IMR-90 (cell line): ENCODE measurements at regions not wholly inside any gene's neighbourhood (a gene's known extent, or its start where the extent isn't known, plus 50 kb on each side); places are given as distances from the start of the nearest gene placed in this dataset.

Source experiments
- ATAC-seq: fragments of 200-7000 bp; cut with Tn5 transposase; 2 replicates; pipeline ENCODE4 v1.9.1; 2020; ENCODE audit warnings: low read depth, mild to moderate bottlenecking, moderate library complexity
- BruUV-seq: library from RNA; stranded (reverse); fragments of 400-500 nt; replicated peaks from 2 replicates; lab custom pipeline; 2021; lab: Mats Ljungman, UMichigan
- CTCF ChIA-PET: fragments of 300-600 bp; formaldehyde crosslinking; extraction: SDS; loops from one replicate; lab custom pipeline; 2021; ENCODE audit warnings: antibody characterized with exemption; lab: Yijun Ruan, JAX
- POLR2A ChIA-PET: fragments of 300-600 bp; sonication (Branson Sonifier 250); formaldehyde crosslinking; loops from one replicate; lab custom pipeline; 2022; ENCODE audit warnings: antibody characterized with exemption; ENCODE audit not compliant: unreplicated experiment; lab: Charles Lee
- DNase-seq: peaks from one replicate; pipeline ENCODE4 v3.0.0; 2013
- H2AFZ ChIP-seq: replicated peaks from 2 replicates; pipeline ENCODE3; 2013; ENCODE audit warnings: low read length, mild to moderate bottlenecking; ENCODE audit not compliant: poor library complexity
- H2AK5ac ChIP-seq: 2 replicates; pipeline ENCODE4 v1.6.1; 2013; ENCODE audit warnings: low read depth, low read length, inconsistent platforms
- H2AK9ac ChIP-seq: replicated peaks from 2 replicates; pipeline ENCODE3; 2013; ENCODE audit warnings: mild to moderate bottlenecking, low read depth, low read length, moderate library complexity; ENCODE audit not compliant: poor library complexity
- H2BK120ac ChIP-seq: 2 replicates; pipeline ENCODE4 v1.6.1; 2013; ENCODE audit warnings: low read depth, low read length, inconsistent platforms
- H2BK15ac ChIP-seq: 3 replicates; pipeline ENCODE4 v1.6.1; 2013; ENCODE audit warnings: low read depth, low read length, inconsistent platforms
- H2BK20ac ChIP-seq: 2 replicates; pipeline ENCODE4 v1.6.1; 2013; ENCODE audit warnings: low read depth, mild to moderate bottlenecking, inconsistent platforms, low read length, moderate library complexity
- H2BK5ac ChIP-seq: 2 replicates; pipeline ENCODE4 v1.6.1; 2013; ENCODE audit warnings: mild to moderate bottlenecking, low read depth, low read length, inconsistent platforms; ENCODE audit not compliant: poor library complexity, severe bottlenecking
- H3K14ac ChIP-seq: replicated peaks from 2 replicates; pipeline ENCODE4 v1.6.1; 2013; ENCODE audit warnings: low read depth, low read length, inconsistent platforms
- H3K18ac ChIP-seq: 2 replicates; pipeline ENCODE4 v1.6.1; 2013; ENCODE audit warnings: low read depth, low read length, control low read depth
- H3K23ac ChIP-seq: 2 replicates; pipeline ENCODE4 v1.6.1; 2013; ENCODE audit warnings: low read depth, low read length, inconsistent platforms
- H3K27ac ChIP-seq: 2 replicates; pipeline ENCODE4 v1.5.1; 2013; ENCODE audit warnings: mild to moderate bottlenecking, control low read depth, low read length; ENCODE audit not compliant: insufficient read depth
- H3K27me3 ChIP-seq: 2 replicates; pipeline ENCODE4 v1.6.1; 2013; ENCODE audit warnings: low read length; ENCODE audit not compliant: control insufficient read depth, insufficient read depth
- H3K36me3 ChIP-seq: 2 replicates; pipeline ENCODE4 v1.6.1; 2013; ENCODE audit warnings: low read length, mixed read lengths; ENCODE audit not compliant: control insufficient read depth, insufficient read depth
- H3K4ac ChIP-seq: 2 replicates; pipeline ENCODE4 v1.6.1; 2013; ENCODE audit warnings: low read depth, low read length, inconsistent platforms
- H3K4me1 ChIP-seq: 2 replicates; pipeline ENCODE4 v1.6.1; 2013; ENCODE audit warnings: low read length, mixed read lengths; ENCODE audit not compliant: control insufficient read depth, insufficient read depth
- H3K4me2 ChIP-seq: 2 replicates; pipeline ENCODE4 v1.6.1; 2013; ENCODE audit warnings: low read depth, mild to moderate bottlenecking, control low read depth, low read length, moderate library complexity
- H3K4me3 ChIP-seq: 2 replicates; pipeline ENCODE4 v1.5.1; 2013; ENCODE audit warnings: low read depth, mild to moderate bottlenecking, control low read depth, low read length, moderate library complexity; ENCODE audit not compliant: insufficient read depth
- H3K56ac ChIP-seq: 2 replicates; pipeline ENCODE4 v1.6.1; 2013; ENCODE audit warnings: low read length, inconsistent platforms; ENCODE audit not compliant: insufficient read depth; ENCODE audit errors: extremely low read depth
- H3K79me1 ChIP-seq, 2 experiments: 2 replicates each; pipeline ENCODE4 v1.6.1; 2013; ENCODE audit warnings: low read length in 2 of 2, inconsistent platforms in 1 of 2, low read depth in 1 of 2
- H3K9ac ChIP-seq: 2 replicates; pipeline ENCODE4 v1.6.1; 2013; ENCODE audit warnings: low read depth, low read length, control low read depth
- H3K9me1 ChIP-seq: 2 replicates; pipeline ENCODE4 v1.6.1; 2013; ENCODE audit warnings: low read length, inconsistent platforms; ENCODE audit not compliant: insufficient read depth
- H3K9me3 ChIP-seq: 2 replicates; pipeline ENCODE4 v1.6.1; 2013; ENCODE audit warnings: low read length; ENCODE audit not compliant: control insufficient read depth, insufficient read depth
- H4K20me1 ChIP-seq: 2 replicates; pipeline ENCODE4 v1.6.1; 2013; ENCODE audit warnings: low read length, inconsistent platforms; ENCODE audit not compliant: insufficient read depth
- H4K5ac ChIP-seq: 2 replicates; pipeline ENCODE4 v1.6.1; 2013; ENCODE audit warnings: mild to moderate bottlenecking, low read depth, low read length, control low read depth
- H4K8ac ChIP-seq, 2 experiments: 2 replicates each; pipeline ENCODE4 v1.6.1; 2013; ENCODE audit warnings: low read depth in 2 of 2, low read length in 2 of 2, control low read depth in 1 of 2, inconsistent platforms in 1 of 2
- H4K91ac ChIP-seq: 2 replicates; pipeline ENCODE4 v1.6.1; 2013; ENCODE audit warnings: low read depth, low read length, inconsistent platforms; ENCODE audit not compliant: insufficient read depth
- ELK1 ChIP-seq: fragments of 150-350 bp; IDR thresholded peaks from 2 replicates; pipeline ENCODE4 v1.6.1; 2016; ENCODE audit warnings: low read depth, mild to moderate bottlenecking, low read length, moderate library complexity, borderline replicate concordance
- MAFK ChIP-seq: IDR thresholded peaks from 2 replicates; pipeline ENCODE4 v1.6.1; 2012; ENCODE audit warnings: low read depth, low read length, improper control_type of control experiment
- MXI1 ChIP-seq: IDR thresholded peaks from 2 replicates; pipeline ENCODE4 v1.6.1; 2012; ENCODE audit warnings: low read depth, mild to moderate bottlenecking, low read length, moderate library complexity, borderline replicate concordance
- RAD21 ChIP-seq: IDR thresholded peaks from 2 replicates; pipeline ENCODE4 v1.6.1; 2012; ENCODE audit warnings: low read length, improper control_type of control experiment
- WGBS, 2 experiments: methylation state at CpG; one replicate each; pipeline versions ENCODE4 v1.1.5 to v1.1.7; 2013; ENCODE audit warnings: missing lambda C conversion rate in 2 of 2; ENCODE audit not compliant: insufficient read length in 1 of 2; ENCODE audit errors: extremely low coverage in 2 of 2; 5-methylcytosine and 5-hydroxymethylcytosine counted together
- dilution Hi-C: fragments of 300-500 bp; cut with HindIII; formaldehyde crosslinking; loops from one replicate; pipeline ENCODE4 v1.14.3; 2018; ENCODE audit warnings: low sequenced_read_pairs; ENCODE audit not compliant: unreplicated experiment
- in situ Hi-C: fragments of 300-500 bp; cut with MboI; formaldehyde crosslinking; loops from 3 replicates; pipeline ENCODE4 v1.14.3; 2019; ENCODE audit warnings: low sequenced_read_pairs, inconsistent platforms, mixed read lengths
- intact Hi-C: fragments of 100-400 bp; cut with micrococcal nuclease; formaldehyde crosslinking; loops from 2 replicates; pipeline ENCODE4 v1.10.0; 2022

DNA sequence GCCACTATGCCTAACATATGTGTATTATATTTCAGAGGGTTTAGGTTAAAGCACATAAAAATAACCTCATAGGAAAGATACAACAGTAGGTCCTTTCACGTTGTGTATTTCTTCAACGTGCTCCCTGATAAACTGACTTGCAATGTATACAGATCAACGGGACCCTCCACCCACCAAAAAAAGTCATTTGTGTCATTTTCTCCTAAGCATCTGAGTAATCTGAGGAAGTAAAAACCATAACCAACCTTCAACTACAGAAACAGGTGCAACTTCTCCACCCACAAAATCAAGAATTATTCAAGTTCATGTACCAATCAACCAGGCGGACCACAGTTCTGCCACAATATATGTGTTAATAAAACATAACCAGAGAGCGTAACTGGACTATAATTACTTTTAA is 54.9 kb upstream of the NHSL1 start:
- ATAC-seq (no peak), DNase-seq (no peak)
- Histone ChIP-seq H2BK15ac (no peak overlapping the region), H3K4me2 (no peak overlapping the region), H2BK5ac (no peak overlapping the region), H3K36me3 (no peaks in the 10 kb centered on the region), H3K9me3 (no peaks in the 10 kb centered on the region), H3K18ac (no peak overlapping the region), H2AK5ac (no peak overlapping the region), H2AFZ (no peak overlapping the region), H3K56ac (no peak overlapping the region), H2BK20ac (no peak overlapping the region), H3K4ac (no peak overlapping the region), H3K9me1 (peaks cover 8% of the 10 kb centered on the region), H3K14ac (no peak overlapping the region; the same call in 1 of the 2 replicates), H3K4me1 (peaks cover 7% of the 10 kb centered on the region), H2AK9ac (no peak overlapping the region), H2BK120ac (no peak overlapping the region), H3K23ac (no peak overlapping the region), H3K79me1 (peaks cover 21 to 68% of the 10 kb centered on the region in 2 experiments), H4K20me1 (no peaks in the 10 kb centered on the region), H4K5ac (no peak overlapping the region), H3K4me3 (no peak overlapping the region), H3K27ac (no peak overlapping the region), H4K91ac (no peak overlapping the region), H3K9ac (no peak overlapping the region), H3K27me3 (no peaks in the 10 kb centered on the region), H4K8ac (no peak overlapping the region)
- TF ChIP-seq MAFK, result no peak
- no peak for TF ChIP-seq ELK1
- no peak for TF ChIP-seq RAD21
- TF ChIP-seq MXI1, result no peak
- intact Hi-C loops (no loop called here), in situ Hi-C loops (no loop called here), dilution Hi-C loops (no loop called here)
- BruUV-seq, result no TSS peak
- WGBS, 2 experiments, result no CpG with 5 or more reads among the region's 5 CpGs
- CTCF ChIA-PET, result interaction anchor here (0.6 kb wide), 1 partner anchor 805 kb away, joined by 3 read pairs; no protein-coding TSS in a partner anchor
- POLR2A ChIA-PET, result no interaction called here
